GM23338 (cell line): ENCODE measurements at regions not wholly inside any gene's neighbourhood (a gene's known extent, or its start where the extent isn't known, plus 50 kb on each side); places are given as distances from the start of the nearest gene placed in this dataset.

Experiments used
- ATAC-seq: fragments of 200-7000 bp; cut with Tn5 transposase; 3 replicates; pipeline ENCODE4 v1.9.1; 2020
- DNase-seq: peaks from one replicate; pipeline ENCODE4 v3.0.0-alpha.2; 2015; ENCODE audit warnings: low spot score
- H2AFZ ChIP-seq: fragments of 200-600 bp; sonication (generic); 2 replicates; pipeline ENCODE4 v1.8.0; 2016; ENCODE audit warnings: antibody characterized with exemption, mild to moderate bottlenecking, moderate library complexity
- H3F3A ChIP-seq: fragments of 200-600 bp; sonication (generic); replicated peaks from 2 replicates; pipeline ENCODE4 v1.8.0; 2017; ENCODE audit warnings: antibody characterized with exemption, mixed run types, low read depth
- H3K27ac ChIP-seq: fragments of 200-600 bp; sonication (generic); 2 replicates; pipeline ENCODE4 v1.6.1; 2016; ENCODE audit warnings: low read depth
- H3K27me3 ChIP-seq: fragments of 200-600 bp; sonication (generic); 2 replicates; pipeline ENCODE4 v1.8.0; 2016; ENCODE audit warnings: mild to moderate bottlenecking, mixed run types, moderate library complexity; ENCODE audit not compliant: insufficient read depth
- H3K36me3 ChIP-seq: fragments of 200-600 bp; sonication (generic); 2 replicates; pipeline ENCODE4 v1.8.0; 2016; ENCODE audit warnings: mild to moderate bottlenecking; ENCODE audit not compliant: insufficient read depth
- H3K4me1 ChIP-seq: fragments of 200-600 bp; sonication (generic); 2 replicates; pipeline ENCODE4 v1.8.0; 2016; ENCODE audit warnings: mild to moderate bottlenecking, moderate library complexity; ENCODE audit not compliant: insufficient read depth
- H3K4me2 ChIP-seq: fragments of 200-600 bp; sonication (generic); 2 replicates; pipeline ENCODE4 v1.7.1; 2017; ENCODE audit warnings: mixed run types
- H3K4me3 ChIP-seq: fragments of 200-600 bp; sonication (generic); 2 replicates; pipeline ENCODE4 v1.6.1; 2016; ENCODE audit warnings: mixed run types
- H3K79me2 ChIP-seq: fragments of 200-600 bp; sonication (generic); replicated peaks from 2 replicates; pipeline ENCODE4 v1.8.0; 2017; ENCODE audit warnings: mild to moderate bottlenecking; ENCODE audit not compliant: insufficient read depth
- H3K9me2 ChIP-seq: fragments of 200-600 bp; sonication (generic); 2 replicates; pipeline ENCODE4 v1.8.0; 2017; ENCODE audit not compliant: insufficient read depth
- H4K20me1 ChIP-seq: fragments of 200-600 bp; sonication (generic); replicated peaks from 2 replicates; pipeline ENCODE4 v1.8.0; 2017; ENCODE audit warnings: mild to moderate bottlenecking; ENCODE audit not compliant: insufficient read depth
- H3K27ac Mint-ChIP-seq: 2 replicates; pipeline ENCODE4 v1.8.0; 2020; ENCODE audit warnings: inconsistent platforms, mild to moderate bottlenecking, moderate library complexity, mixed read lengths
- H3K27me3 Mint-ChIP-seq: 3 replicates; pipeline ENCODE4 v1.8.0; 2022; ENCODE audit warnings: low read depth, mild to moderate bottlenecking, moderate library complexity, mixed read lengths, inconsistent platforms; ENCODE audit not compliant: insufficient read depth, poor library complexity
- H3K36me3 Mint-ChIP-seq: 3 replicates; pipeline ENCODE4 v1.8.0; 2021; ENCODE audit warnings: low read depth, mild to moderate bottlenecking, inconsistent platforms, moderate library complexity, mixed read lengths
- H3K4me1 Mint-ChIP-seq: 3 replicates; pipeline ENCODE4 v1.8.0; 2020; ENCODE audit warnings: mild to moderate bottlenecking, inconsistent platforms, mixed read lengths
- H3K4me3 Mint-ChIP-seq: 3 replicates; pipeline ENCODE4 v1.8.0; 2021; ENCODE audit warnings: moderate library complexity, mild to moderate bottlenecking, inconsistent platforms, mixed read lengths
- H3K9me3 Mint-ChIP-seq: 3 replicates; pipeline ENCODE4 v1.8.0; 2020; ENCODE audit warnings: moderate library complexity, mild to moderate bottlenecking, inconsistent platforms, mixed read lengths
- CREB1 ChIP-seq: fragments of 250-450 bp; sonication (Bioruptor Pico); IDR thresholded peaks from 2 replicates; pipeline ENCODE4 v1.5.0; 2020; ENCODE audit warnings: low read depth, mild to moderate bottlenecking, moderate library complexity
- CTCF ChIP-seq, 2 experiments: fragments of 200-600 bp in 1 of 2; sonication (generic) in 1 of 2; conservative IDR thresholded peaks; 2 replicates each; pipeline versions ENCODE4 v1.5.1 to v1.6.1; 2016 to 2017; ENCODE audit warnings: antibody characterized with exemption in 2 of 2, low read depth in 2 of 2, mild to moderate bottlenecking in 2 of 2, moderate library complexity in 1 of 2
- ETS1 ChIP-seq: IDR thresholded peaks from 2 replicates; pipeline ENCODE4 v1.6.1; 2016; ENCODE audit warnings: antibody characterized with exemption
- EZH2 ChIP-seq: fragments of 200-600 bp; sonication (generic); IDR thresholded peaks from one replicate; pipeline ENCODE4 v1.8.0; 2017; ENCODE audit warnings: antibody characterized with exemption, mild to moderate bottlenecking, low read depth; ENCODE audit not compliant: unreplicated experiment
- EZH2phosphoT487 ChIP-seq: fragments of 200-600 bp; sonication (generic); IDR thresholded peaks from one replicate; pipeline ENCODE4 v1.8.1; 2018; ENCODE audit warnings: antibody characterized with exemption; ENCODE audit not compliant: unreplicated experiment
- JUNB ChIP-seq: IDR thresholded peaks from one replicate; pipeline ENCODE4 v1.6.1; 2016; ENCODE audit warnings: antibody characterized with exemption; ENCODE audit not compliant: unreplicated experiment
- NANOG ChIP-seq: IDR thresholded peaks from 2 replicates; pipeline ENCODE4 v1.6.1; 2016; ENCODE audit warnings: antibody characterized with exemption, borderline replicate concordance
- POLR2AphosphoS5 ChIP-seq: IDR thresholded peaks from 2 replicates; pipeline ENCODE4 v1.6.1; 2016; ENCODE audit warnings: antibody characterized with exemption, low read depth
- REST ChIP-seq: IDR thresholded peaks from one replicate; pipeline ENCODE4 v1.6.1; 2018; ENCODE audit warnings: antibody characterized with exemption; ENCODE audit not compliant: unreplicated experiment
- STAT1 ChIP-seq: IDR thresholded peaks from one replicate; pipeline ENCODE4 v1.6.1; 2016; ENCODE audit warnings: antibody characterized with exemption; ENCODE audit not compliant: unreplicated experiment
- ZNF114 ChIP-seq: fragments of 250-450 bp; sonication (Bioruptor Pico); IDR thresholded peaks from 2 replicates; pipeline ENCODE4 v1.5.0; 2020; ENCODE audit warnings: mild to moderate bottlenecking, moderate library complexity
- ZNF331 ChIP-seq: fragments of 250-450 bp; sonication (Bioruptor Pico); IDR thresholded peaks from 2 replicates; pipeline ENCODE4 v1.5.0; 2020; ENCODE audit warnings: low read depth, mild to moderate bottlenecking, moderate library complexity
- TF ChIP-seq, protein P1 (sequence below): fragments of 250-450 bp; sonication (Bioruptor Pico); IDR thresholded peaks from 2 replicates; pipeline ENCODE4 v1.5.0; 2020; ENCODE audit warnings: mild to moderate bottlenecking, moderate library complexity

DNA sequence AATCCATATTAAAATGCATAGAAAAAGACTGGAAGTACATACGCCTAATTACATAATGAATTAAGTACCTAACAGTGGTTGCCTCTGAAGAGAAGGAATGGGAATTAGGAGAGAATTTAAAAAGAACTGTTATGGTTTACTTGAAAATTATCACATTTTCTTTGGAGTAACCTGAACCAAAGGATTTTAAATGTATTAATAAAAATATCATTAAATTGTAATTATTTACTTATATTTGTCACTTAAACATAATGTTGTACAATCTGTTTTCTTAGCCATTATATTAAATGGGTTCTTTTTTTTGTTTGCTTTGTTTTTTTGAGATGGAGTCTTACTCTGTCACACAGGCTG lies 114.2 kb upstream of the SLC7A14 start:
- DNase-seq (no peak), ATAC-seq (no peak)
- Mint-ChIP-seq H3K36me3 (no peaks in the 10 kb centered on the region), H3K4me3 (no peak overlapping the region), H3K27ac (no peak overlapping the region), H3K4me1 (peaks cover 18% of the 10 kb centered on the region), H3K27me3 (peaks cover 2% of the 10 kb centered on the region), H3K9me3 (no peaks in the 10 kb centered on the region)
- Histone ChIP-seq H3K79me2 (no peaks in the 10 kb centered on the region), H3K9me2 (peaks cover 8% of the 10 kb centered on the region), H3K4me1 (peaks cover 13% of the 10 kb centered on the region), H3F3A (no peaks in the 10 kb centered on the region), H3K27ac (no peak overlapping the region), H4K20me1 (no peaks in the 10 kb centered on the region), H3K4me2 (no peak overlapping the region), H3K36me3 (no peaks in the 10 kb centered on the region), H3K27me3 (no peaks in the 10 kb centered on the region), H2AFZ (no peak overlapping the region), H3K4me3 (no peak overlapping the region)
- TF ChIP-seq EZH2phosphoT487 = no peak
- TF ChIP-seq REST = no peak
- TF ChIP-seq CREB1 = no peak
- no peak for TF ChIP-seq ZNF331 (CRISPR knock-in tag)
- TF ChIP-seq, protein P1, sequence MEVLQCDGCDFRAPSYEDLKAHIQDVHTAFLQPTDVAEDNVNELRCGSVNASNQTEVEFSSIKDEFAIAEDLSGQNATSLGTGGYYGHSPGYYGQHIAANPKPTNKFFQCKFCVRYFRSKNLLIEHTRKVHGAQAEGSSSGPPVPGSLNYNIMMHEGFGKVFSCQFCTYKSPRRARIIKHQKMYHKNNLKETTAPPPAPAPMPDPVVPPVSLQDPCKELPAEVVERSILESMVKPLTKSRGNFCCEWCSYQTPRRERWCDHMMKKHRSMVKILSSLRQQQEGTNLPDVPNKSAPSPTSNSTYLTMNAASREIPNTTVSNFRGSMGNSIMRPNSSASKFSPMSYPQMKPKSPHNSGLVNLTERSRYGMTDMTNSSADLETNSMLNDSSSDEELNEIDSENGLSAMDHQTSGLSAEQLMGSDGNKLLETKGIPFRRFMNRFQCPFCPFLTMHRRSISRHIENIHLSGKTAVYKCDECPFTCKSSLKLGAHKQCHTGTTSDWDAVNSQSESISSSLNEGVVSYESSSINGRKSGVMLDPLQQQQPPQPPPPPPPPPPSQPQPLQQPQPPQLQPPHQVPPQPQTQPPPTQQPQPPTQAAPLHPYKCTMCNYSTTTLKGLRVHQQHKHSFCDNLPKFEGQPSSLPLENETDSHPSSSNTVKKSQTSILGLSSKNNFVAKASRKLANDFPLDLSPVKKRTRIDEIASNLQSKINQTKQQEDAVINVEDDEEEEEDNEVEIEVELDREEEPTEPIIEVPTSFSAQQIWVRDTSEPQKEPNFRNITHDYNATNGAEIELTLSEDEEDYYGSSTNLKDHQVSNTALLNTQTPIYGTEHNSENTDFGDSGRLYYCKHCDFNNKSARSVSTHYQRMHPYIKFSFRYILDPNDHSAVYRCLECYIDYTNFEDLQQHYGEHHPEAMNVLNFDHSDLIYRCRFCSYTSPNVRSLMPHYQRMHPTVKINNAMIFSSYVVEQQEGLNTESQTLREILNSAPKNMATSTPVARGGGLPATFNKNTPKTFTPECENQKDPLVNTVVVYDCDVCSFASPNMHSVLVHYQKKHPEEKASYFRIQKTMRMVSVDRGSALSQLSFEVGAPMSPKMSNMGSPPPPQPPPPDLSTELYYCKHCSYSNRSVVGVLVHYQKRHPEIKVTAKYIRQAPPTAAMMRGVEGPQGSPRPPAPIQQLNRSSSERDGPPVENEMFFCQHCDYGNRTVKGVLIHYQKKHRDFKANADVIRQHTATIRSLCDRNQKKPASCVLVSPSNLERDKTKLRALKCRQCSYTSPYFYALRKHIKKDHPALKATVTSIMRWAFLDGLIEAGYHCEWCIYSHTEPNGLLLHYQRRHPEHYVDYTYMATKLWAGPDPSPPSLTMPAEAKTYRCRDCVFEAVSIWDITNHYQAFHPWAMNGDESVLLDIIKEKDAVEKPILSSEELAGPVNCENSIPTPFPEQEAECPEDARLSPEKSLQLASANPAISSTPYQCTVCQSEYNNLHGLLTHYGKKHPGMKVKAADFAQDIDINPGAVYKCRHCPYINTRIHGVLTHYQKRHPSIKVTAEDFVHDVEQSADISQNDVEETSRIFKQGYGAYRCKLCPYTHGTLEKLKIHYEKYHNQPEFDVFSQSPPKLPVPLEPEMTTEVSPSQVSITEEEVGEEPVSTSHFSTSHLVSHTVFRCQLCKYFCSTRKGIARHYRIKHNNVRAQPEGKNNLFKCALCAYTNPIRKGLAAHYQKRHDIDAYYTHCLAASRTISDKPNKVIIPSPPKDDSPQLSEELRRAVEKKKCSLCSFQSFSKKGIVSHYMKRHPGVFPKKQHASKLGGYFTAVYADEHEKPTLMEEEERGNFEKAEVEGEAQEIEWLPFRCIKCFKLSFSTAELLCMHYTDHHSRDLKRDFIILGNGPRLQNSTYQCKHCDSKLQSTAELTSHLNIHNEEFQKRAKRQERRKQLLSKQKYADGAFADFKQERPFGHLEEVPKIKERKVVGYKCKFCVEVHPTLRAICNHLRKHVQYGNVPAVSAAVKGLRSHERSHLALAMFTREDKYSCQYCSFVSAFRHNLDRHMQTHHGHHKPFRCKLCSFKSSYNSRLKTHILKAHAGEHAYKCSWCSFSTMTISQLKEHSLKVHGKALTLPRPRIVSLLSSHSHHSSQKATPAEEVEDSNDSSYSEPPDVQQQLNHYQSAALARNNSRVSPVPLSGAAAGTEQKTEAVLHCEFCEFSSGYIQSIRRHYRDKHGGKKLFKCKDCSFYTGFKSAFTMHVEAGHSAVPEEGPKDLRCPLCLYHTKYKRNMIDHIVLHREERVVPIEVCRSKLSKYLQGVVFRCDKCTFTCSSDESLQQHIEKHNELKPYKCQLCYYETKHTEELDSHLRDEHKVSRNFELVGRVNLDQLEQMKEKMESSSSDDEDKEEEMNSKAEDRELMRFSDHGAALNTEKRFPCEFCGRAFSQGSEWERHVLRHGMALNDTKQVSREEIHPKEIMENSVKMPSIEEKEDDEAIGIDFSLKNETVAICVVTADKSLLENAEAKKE (CRISPR knock-in tag) = no peak
- TF ChIP-seq NANOG = no peak
- TF ChIP-seq STAT1 = no peak
- no peak for TF ChIP-seq EZH2
- no peak for TF ChIP-seq ETS1
- TF ChIP-seq CTCF (conservative IDR thresholded peaks at IDR 0.05; ENCODE audit: low read depth in 2 of 2) = no peak
- no peak for TF ChIP-seq ZNF114 (CRISPR knock-in tag)
- TF ChIP-seq POLR2AphosphoS5 = no peak
- no peak for TF ChIP-seq JUNB
